A172 (cell line): ENCODE measurements at regions not wholly inside any gene's neighbourhood (a gene's known extent, or its start where the extent isn't known, plus 50 kb on each side); places are given as distances from the start of the nearest gene placed in this dataset.
"Not testable (repeated sequence)": the region's sequence is repeated elsewhere in the genome, so short reads cannot be mapped to it uniquely, and the experiment has no call there.

Source experiments
- DNase-seq: peaks from one replicate; pipeline ENCODE4 v3.0.0-alpha.2; 2015; ENCODE audit warnings: low spot score

DNA sequence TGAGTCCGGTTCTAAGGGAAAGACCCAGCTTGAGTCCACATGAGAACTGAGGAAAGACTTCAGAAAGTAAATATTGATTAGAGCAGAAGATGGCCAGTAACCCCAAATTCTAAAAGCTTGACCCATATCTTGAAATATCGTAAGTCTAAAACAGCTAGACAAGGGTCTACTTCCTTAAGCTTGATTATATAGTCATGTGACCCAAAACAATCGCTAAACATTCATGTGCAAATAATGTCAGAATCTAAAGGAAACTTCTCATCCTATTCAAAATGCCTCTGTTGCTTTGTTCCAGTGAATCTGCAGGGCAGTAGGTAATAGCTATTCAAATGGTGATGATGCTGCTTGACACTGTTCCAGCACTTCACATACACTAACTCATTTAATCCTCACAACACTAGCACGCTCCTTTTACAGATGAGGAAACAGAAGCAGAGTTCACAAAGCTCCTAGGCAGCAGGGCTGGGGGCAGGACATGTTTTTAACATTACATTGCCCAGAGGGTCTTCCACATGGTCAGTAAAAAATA, 52.6 kb downstream of the TCF20 start:
- DNase-seq, result no peak

DNA sequence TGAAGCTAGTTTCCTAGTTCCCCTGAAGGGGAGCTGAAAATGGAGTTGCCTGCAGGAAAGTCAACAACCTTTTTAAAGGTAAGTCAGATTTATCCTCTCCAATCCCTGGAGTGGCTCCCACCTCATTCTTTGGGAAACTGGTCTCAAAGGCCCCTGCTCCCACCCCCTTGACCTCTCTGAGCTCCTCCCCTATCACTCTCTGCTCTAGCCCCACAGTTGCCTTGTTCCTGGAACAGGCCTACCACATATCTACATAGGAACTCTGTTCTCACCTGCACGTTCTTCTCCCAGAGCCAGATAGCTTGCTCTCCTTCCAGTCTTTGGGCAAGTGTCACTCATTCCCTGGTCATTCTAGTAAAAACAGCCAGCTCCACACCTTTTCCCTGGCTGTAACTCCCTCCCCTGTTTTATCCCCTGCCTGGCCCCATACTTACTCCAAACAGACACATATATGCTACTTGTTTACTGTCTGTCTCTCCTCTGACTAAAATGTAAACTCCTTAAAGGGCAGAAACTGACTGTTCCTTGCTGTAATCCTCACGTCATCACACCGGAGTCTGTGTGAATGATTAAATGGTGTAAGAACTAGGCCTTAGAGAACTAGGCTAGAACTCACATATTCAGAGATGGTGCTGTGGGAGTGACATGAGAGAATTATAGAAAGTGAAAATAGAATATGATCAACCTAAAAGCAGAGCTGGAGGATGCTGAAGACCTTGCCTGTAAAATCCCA, 53.3 kb downstream of the TCF20 start:
- DNase-seq, result no peak

DNA sequence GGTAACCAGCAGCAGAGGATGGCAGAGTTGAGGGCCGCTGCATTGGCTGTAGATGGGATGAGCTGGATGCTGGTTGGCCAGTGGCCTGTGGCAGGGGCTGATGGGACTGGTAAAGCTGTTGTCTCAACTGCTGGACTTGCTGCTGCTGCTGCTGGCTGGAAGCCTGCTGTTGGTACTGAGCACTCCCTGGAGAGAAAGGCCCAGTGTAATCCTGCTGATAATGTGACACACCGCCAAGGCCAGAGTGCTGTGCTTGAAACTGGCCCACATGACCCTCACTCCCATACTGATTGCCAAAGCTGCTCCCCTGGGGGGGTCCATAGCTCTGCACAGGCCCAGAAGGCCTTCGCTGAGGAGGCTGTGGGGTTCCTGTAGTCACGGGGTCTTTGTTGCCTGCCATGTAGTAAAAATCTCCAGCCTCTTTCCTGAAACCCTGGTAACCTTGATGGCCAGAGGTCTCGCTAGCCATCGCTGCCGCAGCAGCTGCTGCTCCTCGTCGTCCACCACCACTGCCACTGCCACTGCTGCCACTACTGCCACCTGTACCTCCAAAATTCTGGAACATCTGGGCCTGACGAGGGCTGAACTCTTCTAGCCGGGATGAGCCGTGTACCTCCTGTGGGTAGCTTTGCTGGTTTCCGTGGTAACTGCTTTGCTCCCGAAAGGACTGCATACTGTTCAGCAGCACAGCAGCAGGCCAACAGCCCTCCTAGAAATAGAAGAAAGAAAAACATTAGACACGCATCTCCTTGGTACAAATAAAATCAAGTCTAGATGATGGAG, 55.6 kb downstream of the TCF20 start:
- no peak for DNase-seq

GRCh38 chr22:42208362-42208761, 62.1 kb downstream of the TCF20 start:
- no peak for DNase-seq

- no peak for DNase-seq
Measured at GRCh38 chr22:42207918-42208317, 62.5 kb downstream of the TCF20 start.

DNA sequence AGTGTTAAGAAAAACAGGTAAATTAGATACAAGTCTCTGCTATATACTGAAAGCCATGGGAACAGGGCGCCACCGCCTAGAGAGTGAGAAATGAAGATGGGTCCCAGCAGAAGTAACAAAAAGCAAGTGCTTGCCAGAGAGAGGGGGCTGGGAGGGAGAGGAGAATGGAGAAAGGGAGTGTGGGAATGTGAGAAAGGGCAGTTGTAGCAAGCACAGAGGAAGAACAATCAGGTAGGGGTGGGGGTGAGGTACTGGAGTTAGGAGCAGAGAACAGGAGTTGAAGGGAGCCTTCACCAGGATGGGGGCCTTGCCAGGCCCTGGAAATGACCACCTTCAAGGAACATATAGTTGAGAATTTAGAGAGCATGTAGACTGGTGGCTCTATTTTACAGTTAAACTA, 66.8 kb downstream of the TCF20 start:
- DNase-seq, result no peak

- no peak for DNase-seq
Measured at GRCh38 chr22:42202669-42203068, 67.8 kb downstream of the TCF20 start.

- DNase-seq, result no peak
Measured at GRCh38 chr22:42202048-42202447, 68.4 kb downstream of the TCF20 start.

- DNase-seq, result no peak
Measured at GRCh38 chr22:42199025-42199424, 68.4 kb upstream of the CYP2D6 start.

DNA sequence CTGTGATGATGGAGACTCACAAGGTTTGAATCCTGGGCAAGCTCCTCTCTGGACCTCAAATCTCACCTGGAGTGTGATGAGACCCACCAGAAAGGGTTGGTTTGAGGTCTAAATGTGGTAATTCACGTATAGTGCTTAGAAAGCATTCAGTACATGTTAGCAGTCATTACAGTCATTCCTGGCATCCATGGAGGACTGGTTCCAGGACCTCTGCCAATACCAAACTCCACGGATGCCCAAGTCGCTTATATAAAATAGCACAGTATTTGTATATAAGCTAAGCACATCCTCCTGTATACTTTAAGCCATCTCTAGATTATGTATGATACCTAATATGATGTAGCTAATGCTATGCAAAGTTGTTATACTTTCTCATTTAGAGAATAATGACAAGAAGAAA, 67.6 kb upstream of the CYP2D6 start:
- DNase-seq, result no peak

DNA sequence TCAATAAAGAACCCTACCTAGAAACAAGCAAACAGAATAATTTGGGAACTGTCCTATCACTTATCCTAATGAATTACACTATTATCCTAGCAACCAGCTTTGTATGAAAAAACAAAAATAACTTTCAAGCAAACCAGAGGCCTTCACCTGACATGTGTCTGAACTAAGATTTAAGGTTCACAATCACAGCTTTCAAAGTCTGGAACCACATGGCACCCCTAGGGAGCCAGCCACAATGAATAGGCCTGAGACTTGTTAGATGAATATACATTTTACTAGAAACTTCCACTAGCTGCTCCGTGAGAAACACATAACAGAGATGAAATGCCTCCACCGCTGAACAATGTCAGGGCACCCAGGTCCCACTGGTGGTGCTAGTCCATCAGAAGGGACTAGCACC, 65.8 kb upstream of the CYP2D6 start:
- no peak for DNase-seq

- DNase-seq, result no peak
Measured at GRCh38 chr22:42194953-42195352, 64.3 kb upstream of the CYP2D6 start.

DNA sequence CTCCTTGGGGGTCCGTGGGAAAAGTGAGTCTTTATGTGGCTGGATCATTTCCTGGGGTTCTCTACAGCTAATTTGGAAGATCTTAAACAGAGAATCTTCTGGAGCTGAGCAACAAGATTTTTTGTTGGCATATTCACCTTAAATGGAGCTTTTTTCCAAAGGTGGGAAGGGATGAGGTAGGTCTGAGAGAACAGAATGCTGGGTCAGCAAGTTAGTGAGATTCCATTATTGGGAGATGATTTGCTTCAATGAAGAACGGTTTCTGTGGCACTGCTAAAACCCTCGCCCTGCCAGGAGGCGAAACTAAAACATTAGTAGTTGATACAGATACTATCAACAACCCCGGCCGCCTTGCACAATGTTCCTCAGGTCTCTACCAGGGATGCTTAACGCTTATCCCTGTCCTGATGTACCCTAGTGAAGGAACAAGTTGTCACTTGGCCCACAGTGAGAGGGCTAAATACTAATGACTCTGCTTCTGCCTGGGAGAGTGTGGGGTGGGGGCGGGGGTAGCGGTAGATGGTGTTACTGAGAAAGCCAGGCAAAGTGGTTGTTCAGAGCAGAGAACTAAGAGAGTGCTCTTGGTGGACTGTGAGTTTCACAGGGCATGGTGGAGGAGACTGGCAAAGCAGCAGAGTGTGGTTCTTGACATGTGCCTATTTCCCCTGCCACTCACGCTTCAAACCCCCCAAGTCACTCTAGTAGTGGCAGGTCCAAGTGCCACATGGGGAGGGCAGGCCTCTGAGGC, 63.7 kb upstream of the CYP2D6 start:
- no peak for DNase-seq

- no peak for DNase-seq
Measured at GRCh38 chr22:42192547-42192946, 61.9 kb upstream of the CYP2D6 start.

DNA sequence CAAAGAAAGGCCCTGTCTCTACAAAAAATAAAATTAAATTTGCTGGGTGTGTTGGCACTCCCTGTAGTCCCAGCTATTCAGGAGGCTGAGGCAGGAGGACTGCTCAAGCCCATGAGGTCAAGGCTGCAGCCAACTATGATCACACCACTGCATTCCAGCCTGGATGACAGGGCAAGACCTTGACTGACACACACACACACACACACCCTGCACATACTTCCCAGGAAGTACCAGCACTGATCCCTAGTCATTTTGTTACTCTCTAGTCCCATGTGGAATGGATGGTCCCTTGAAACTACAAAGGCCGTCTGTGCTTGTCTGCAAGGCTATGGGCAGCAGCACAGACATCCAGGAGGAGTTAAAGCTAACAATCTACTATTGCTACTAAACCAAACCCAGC, 59.7 kb upstream of the CYP2D6 start:
- no peak for DNase-seq

GRCh38 chr22:42189761-42190160, 59.2 kb upstream of the CYP2D6 start:
- no peak for DNase-seq

DNA sequence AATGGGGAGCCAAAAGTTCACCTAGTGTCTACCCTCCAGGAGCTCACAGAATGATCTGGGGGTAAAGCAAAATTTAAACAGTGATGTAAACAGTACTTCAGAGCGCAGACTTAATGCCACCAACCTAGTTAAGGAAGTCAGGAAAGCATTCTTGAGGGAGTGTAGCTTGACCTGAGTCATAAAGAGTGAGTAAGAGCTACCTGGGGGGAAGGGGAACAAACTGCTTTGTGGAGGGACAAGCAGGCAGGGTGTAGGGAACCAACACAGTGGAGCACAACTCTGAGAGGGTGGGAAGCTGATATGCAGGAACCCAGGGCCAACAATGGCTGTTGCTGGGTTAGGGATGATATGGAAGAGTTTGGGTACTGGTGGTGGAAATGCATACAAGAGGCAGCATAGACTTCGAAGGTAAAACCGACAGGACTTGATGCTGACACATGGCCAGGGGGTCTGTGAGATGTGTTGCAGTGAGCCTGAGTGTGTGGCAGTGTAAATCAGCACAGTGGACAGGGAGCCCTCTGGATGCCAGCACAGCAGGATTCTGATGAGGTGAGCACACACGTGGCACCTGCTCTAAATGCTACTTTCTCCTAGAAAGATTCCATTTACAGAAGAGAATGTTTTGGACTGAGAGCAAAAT, 58.3 kb upstream of the CYP2D6 start:
- DNase-seq, result peak; percentile 32

DNA sequence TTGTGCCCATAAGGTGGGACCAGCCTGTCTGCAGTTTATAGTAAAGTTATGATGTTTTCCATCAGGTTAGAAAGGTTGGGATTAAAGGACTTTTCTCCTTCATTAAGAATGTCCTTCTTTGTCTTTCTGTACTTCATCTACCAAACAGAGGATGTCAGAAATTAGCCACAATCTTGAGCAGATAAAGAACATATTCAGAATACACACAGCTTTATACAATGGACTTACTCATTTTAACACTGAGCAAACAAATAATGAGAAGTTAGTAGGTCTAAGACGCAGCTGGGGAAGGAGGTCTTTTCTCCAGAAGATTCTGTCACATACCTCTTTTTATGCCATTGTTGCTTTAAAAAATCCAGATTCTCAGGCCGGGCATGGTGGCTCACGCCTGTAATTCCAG, 57.0 kb upstream of the CYP2D6 start:
- DNase-seq, result no peak

DNA sequence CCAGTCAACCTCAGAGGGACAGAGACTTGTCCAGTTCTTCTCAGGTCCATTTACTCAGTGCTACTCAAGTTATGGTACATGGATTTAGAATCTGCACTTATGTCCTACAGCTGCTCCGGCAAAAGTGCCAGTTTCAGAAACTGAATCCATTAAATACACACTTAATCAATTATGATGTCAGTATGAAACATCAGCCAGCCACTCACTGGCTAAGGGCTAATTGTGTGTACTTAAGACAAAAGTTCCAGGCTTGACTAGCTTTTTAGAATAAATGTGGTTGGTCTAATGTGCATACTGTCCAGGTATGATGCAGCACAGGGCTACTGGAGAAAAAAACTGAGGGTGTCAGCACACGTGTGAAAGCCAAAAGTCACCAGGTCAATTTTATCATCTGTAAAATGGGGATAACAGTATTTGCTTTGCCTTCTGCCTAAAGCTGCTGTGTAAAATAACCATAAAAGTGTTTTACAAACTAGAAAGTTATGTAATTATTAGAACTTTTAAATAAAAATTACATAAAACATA, 55.4 kb upstream of the CYP2D6 start:
- no peak for DNase-seq

- DNase-seq, result no peak
Measured at GRCh38 chr22:42184852-42185251, 54.2 kb upstream of the CYP2D6 start.

DNA sequence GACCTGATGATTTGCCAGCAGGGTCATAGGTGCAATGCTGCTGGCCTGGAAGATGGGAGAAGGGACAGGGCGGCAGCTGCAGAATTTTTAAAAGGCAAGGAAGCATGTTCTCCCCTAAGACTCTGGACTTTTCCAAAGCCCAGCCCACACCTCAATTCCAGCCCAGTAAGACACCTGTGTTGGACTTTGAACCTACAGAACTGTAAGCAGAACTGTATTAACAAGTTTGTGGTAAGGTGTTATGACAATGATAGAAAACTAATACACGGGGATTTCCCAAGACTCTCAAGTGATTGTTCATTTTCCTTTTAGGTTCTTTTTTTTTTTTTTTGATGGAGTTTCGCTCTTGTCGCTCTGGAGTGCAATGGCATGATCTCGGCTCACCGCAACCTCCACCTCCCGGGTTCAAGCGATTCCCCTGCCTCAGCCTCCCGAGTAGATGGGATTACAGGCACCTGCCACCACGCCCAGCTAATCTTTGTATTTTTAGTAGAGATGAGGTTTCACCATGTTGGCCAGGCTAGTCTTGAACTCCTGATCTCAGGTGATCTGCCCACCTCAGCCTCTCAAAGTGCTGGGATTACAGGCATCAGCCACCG, 53.0 kb upstream of the CYP2D6 start:
- DNase-seq, result not testable (repeated sequence)
